BLaER1 (cell line): ENCODE measurements at regions not wholly inside any gene's neighbourhood (a gene's known extent, or its start where the extent isn't known, plus 50 kb on each side); places are given as distances from the start of the nearest gene placed in this dataset.
A peak's percentile ranks its signal among the peaks of the same experiment; 100 is the strongest.
"Not testable (repeated sequence)": the region's sequence is repeated elsewhere in the genome, so short reads cannot be mapped to it uniquely, and the experiment has no call there.

Experiments
- H3K27ac ChIP-seq: shearing (Covaris generic); formaldehyde crosslinking; 2 replicates; pipeline ENCODE4 v1.8.1; 2022
- H3K27me3 ChIP-seq: shearing (Covaris generic); formaldehyde crosslinking; 2 replicates; pipeline ENCODE4 v1.8.1; 2022
- H3K36me3 ChIP-seq: shearing (Covaris generic); formaldehyde crosslinking; 2 replicates; pipeline ENCODE4 v1.8.1; 2022
- H3K4me1 ChIP-seq: shearing (Covaris generic); formaldehyde crosslinking; 2 replicates; pipeline ENCODE4 v1.8.1; 2022
- H3K4me2 ChIP-seq: shearing (Covaris generic); formaldehyde crosslinking; 2 replicates; pipeline ENCODE4 v1.8.1; 2022
- H3K4me3 ChIP-seq: shearing (Covaris generic); formaldehyde crosslinking; 2 replicates; pipeline ENCODE4 v1.8.1; 2022
- H3K9ac ChIP-seq: shearing (Covaris generic); formaldehyde crosslinking; 2 replicates; pipeline ENCODE4 v1.8.1; 2022
- H3K9me3 ChIP-seq: shearing (Covaris generic); formaldehyde crosslinking; 2 replicates; pipeline ENCODE4 v1.8.1; 2022
- H4K20me1 ChIP-seq: shearing (Covaris generic); formaldehyde crosslinking; 2 replicates; pipeline ENCODE4 v1.8.1; 2022
- Cebpa-rat ChIP-seq: shearing (Covaris generic); IDR thresholded peaks from 2 replicates; pipeline ENCODE4 v1.8.1; 2022

DNA sequence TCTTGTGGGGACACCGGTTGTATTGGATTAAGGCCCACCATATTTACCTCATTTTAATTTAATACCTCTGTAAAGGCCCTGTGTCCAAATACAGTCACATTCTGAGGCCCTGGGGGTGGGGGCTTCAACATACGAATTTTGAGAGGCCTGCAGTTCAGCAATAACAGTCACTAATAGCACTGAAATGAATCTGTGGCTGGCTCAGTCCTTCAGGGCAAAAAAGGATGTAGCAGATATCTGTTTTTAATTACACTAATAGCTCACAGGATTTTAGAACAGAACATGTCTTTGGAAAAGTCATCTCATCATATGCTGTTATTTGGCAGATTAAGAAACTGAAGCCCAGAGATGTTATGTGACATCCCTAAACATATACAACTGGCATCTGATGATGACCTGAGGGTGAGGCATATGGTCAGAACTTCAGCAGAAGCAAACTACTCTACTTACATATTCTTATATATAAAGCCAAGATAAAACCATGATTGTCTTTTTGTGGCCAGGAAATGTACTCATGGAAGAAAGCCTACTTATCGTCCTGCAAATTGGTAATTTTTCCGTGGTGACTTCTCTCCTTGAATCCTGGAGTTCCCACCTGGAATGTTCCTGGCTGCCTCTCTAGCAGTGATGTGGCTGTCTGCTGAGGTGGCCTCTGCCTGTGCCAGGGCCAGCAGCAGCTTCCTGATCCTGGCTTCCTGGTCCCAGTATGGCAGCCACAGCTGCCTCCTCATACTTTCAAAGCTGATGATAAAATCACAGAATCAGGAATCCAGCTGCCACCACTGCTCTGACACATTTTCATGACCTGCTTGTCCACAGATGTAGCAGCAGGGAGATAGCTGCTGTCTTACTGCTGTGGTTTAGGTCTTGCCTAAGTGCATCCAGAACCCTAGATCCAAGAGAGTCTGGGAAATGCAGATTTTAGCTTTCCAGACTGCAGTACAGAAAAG is 72.1 kb upstream of the ANKRD55 start:
- H3K9me3 ChIP-seq, result peaks cover 56% of the 10 kb centered on the region
- no peaks in the 10 kb centered on the region for H3K4me1 ChIP-seq
- no peak overlapping the region for H3K4me2 ChIP-seq
- no peak overlapping the region for H3K4me3 ChIP-seq
- no peaks in the 10 kb centered on the region for H3K36me3 ChIP-seq
- no peaks in the 10 kb centered on the region for H3K27me3 ChIP-seq
- no peak overlapping the region for H3K9ac ChIP-seq
- no peak overlapping the region for H3K27ac ChIP-seq
- H4K20me1 ChIP-seq, result no peaks in the 10 kb centered on the region
- TF ChIP-seq Cebpa-rat, result no peak

DNA sequence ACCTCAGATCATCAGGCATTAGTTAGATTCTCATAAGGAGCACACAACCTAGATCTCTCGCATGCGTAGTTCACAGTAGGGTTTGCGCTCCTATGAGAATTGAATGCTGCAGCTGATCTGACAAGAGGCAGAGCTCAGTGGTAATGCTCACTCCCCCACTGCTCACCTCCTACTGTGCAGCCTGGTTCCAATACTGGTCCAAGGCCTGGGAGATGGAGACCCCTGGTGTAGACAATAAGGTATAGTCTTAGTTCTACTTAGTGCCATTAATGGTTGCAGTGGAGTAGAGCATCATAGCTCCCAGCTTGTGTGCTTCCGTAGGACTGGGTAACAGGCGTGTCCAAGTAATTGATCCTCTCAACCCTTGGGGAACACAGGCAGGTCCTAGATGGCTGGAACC is 70.4 kb upstream of the ANKRD55 start:
- no peak overlapping the region for H3K4me3 ChIP-seq
- H3K27ac ChIP-seq, result no peak overlapping the region
- H4K20me1 ChIP-seq, result no peaks in the 10 kb centered on the region
- H3K36me3 ChIP-seq, result no peaks in the 10 kb centered on the region
- no peak overlapping the region for H3K4me2 ChIP-seq
- H3K9me3 ChIP-seq, result peaks cover 41% of the 10 kb centered on the region
- H3K4me1 ChIP-seq, result peaks cover 8% of the 10 kb centered on the region
- no peaks in the 10 kb centered on the region for H3K27me3 ChIP-seq
- H3K9ac ChIP-seq, result no peak overlapping the region
- no peak for TF ChIP-seq Cebpa-rat

DNA sequence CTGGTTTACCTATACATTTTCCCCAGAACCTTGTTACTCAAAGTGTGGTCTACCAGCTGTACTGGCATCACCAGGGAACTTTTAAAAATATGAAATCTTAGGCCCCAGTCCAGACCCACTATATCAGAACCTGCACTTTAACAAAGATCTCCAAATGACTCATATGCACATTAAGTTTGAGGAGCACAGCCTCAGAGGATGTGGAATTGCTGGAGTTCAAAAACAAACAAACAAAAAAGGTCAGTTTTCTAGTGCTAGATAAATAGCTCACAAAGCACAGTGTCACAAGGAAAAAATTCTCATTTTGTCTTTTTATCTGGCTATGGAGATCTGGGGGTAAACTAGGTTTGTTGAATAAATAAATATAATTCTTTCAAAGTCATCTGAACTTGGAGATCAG is 68.9 kb upstream of the ANKRD55 start:
- Histone ChIP-seq H3K4me3 (no peak overlapping the region), H3K9ac (no peak overlapping the region), H3K27ac (no peak overlapping the region), H3K9me3 (peaks cover 26% of the 10 kb centered on the region), H3K4me2 (no peak overlapping the region), H3K27me3 (no peaks in the 10 kb centered on the region), H4K20me1 (no peaks in the 10 kb centered on the region), H3K4me1 (peaks cover 12% of the 10 kb centered on the region), H3K36me3 (no peaks in the 10 kb centered on the region)
- no peak for TF ChIP-seq Cebpa-rat

DNA sequence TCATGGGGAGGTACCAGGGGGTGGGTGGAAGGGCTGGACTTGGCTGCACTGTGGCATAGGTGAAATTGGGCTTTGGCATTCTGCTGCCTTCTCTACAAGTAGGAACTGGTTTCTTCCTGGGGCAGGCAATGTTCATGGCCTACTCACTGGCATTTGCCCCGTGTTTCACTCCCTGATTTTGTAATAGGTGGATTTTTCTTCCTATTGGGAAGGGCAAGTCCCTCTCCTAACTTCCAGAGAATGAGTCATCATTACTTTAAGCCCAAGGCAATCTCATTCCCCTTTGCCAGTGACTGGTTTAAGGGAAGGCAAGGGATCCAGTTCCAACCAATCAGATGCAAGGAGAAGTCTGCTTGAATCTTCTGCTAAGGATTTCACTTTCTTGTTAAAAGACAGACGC is 67.9 kb upstream of the ANKRD55 start:
- H3K36me3 ChIP-seq, result no peaks in the 10 kb centered on the region
- peaks cover 24% of the 10 kb centered on the region for H3K9me3 ChIP-seq
- no peaks in the 10 kb centered on the region for H4K20me1 ChIP-seq
- H3K9ac ChIP-seq, result no peak overlapping the region
- peaks cover 12% of the 10 kb centered on the region for H3K4me1 ChIP-seq
- H3K4me2 ChIP-seq, result no peak overlapping the region
- no peaks in the 10 kb centered on the region for H3K27me3 ChIP-seq
- no peak for TF ChIP-seq Cebpa-rat
- H3K27ac ChIP-seq, result no peak overlapping the region
- no peak overlapping the region for H3K4me3 ChIP-seq

DNA sequence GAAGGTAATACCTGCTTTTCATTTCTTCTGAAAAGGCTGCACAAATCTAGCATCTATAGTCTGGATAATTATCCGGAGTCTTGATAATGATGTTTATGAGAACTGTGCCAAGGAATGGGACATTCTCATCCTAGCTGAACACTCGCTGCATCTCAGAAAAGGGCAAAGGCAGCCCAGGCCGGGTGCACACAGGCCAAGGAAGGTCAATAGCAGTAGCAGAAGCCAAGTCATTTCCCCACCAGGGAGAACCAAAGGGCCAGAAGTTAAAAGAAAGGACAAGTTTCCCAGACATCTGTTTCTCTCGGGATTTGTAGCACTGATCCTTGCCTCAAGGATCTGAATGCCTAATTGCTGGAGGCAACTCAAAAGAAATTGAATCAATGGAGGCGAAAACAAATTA is 66.1 kb upstream of the ANKRD55 start:
- Histone ChIP-seq H3K9ac (no peak overlapping the region), H3K27me3 (no peaks in the 10 kb centered on the region), H3K4me1 (peaks cover 12% of the 10 kb centered on the region), H3K27ac (no peak overlapping the region), H3K9me3 (peaks cover 31% of the 10 kb centered on the region), H3K36me3 (no peaks in the 10 kb centered on the region), H3K4me2 (0 out of 2 replicates have a peak overlapping the region, but pooled peaks have one; percentile 2), H3K4me3 (no peak overlapping the region), H4K20me1 (no peaks in the 10 kb centered on the region)
- no peak for TF ChIP-seq Cebpa-rat

DNA sequence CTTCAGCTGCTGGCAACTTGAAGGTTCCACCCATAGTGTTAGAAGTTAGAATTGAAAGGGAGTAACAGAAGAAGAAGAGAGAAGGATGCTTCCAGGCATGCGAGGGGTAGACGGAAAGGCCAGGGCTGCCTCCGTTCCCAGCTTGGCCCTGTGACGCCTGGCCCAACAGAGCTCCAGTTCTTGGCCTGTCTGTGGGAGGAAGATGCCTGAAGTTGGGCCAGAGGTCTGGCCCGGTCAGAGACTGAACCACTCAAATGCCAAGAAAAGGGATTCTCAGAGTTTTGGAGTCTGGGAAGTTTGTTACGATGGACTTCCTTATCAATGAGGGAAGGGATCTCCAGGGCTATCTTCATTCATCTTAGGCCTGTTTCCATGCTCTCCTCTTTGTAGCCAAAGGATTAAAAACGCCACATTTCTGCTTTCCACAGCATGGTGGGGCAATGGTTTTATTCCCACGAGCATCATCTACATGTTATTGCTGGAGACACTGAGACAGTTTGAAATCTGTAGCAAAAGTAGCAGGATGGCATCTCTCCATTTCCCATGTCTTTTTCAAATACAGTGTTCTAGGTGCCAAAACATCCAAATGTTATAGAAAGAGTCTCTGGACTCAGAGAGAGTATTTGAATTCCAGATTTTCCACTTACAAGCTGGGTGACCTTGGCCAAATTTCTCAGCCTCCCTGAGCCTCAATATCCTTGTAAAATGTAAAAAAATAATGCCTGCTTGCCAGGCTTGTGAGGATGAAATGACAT is 65.4 kb upstream of the ANKRD55 start:
- Histone ChIP-seq H3K9ac (no peak overlapping the region), H3K4me1 (peaks cover 12% of the 10 kb centered on the region), H3K36me3 (no peaks in the 10 kb centered on the region), H3K9me3 (peaks cover 38% of the 10 kb centered on the region), H4K20me1 (no peaks in the 10 kb centered on the region), H3K4me2 (0 out of 2 replicates have a peak overlapping the region, but pooled peaks have one; percentile 2), H3K27me3 (no peaks in the 10 kb centered on the region), H3K4me3 (no peak overlapping the region), H3K27ac (peak overlapping the region; percentile 6; the same call in 1 of the 2 replicates)
- no peak for TF ChIP-seq Cebpa-rat

DNA sequence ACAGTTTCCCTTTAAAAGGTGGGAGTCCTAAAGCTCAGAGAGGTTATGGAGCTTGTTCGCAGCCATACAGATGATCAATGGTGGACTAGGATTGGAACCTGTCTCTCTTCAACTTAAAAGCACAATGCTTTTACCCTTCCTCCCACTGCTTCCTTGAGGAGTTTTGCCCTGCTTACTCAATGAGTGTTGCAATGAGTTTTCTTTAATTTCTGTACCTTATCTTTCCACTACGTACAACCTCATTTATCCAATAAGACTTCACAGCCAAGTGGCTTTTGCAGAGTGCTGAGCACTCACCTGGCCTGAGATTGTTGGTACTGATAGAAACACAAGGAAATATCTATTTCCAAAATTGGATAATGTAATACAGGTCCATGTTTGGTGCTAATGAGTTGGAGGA is 64.7 kb upstream of the ANKRD55 start:
- TF ChIP-seq Cebpa-rat, result no peak
- Histone ChIP-seq H3K4me1 (peaks cover 12% of the 10 kb centered on the region), H3K27ac (peak overlapping the region; percentile 6; the same call in 1 of the 2 replicates), H3K4me3 (no peak overlapping the region), H3K9ac (no peak overlapping the region), H3K27me3 (no peaks in the 10 kb centered on the region), H4K20me1 (no peaks in the 10 kb centered on the region), H3K9me3 (peaks cover 39% of the 10 kb centered on the region), H3K4me2 (no peak overlapping the region), H3K36me3 (no peaks in the 10 kb centered on the region)

DNA sequence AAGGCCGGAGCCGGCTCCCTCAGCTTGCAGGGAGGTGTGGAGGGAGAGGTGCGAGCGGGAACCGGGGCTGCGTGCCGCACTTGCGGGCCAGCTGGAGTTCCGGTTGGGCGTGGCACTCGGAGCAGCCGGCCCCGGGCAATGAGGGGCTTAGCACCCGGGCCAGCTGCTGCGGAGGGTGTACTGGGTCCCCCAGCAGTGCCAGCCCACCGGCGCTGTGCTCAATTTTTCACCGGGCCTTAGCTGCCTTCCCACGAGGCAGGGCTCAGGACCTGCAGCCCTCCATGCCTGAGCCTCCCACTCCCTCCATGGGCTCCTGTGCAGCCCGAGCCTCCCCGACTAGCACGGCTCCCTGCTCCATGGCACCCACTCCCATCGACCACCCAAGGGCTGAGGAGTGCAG is 62.2 kb upstream of the ANKRD55 start:
- Histone ChIP-seq H3K4me1 (peaks cover 19% of the 10 kb centered on the region), H3K9me3 (peaks cover 35% of the 10 kb centered on the region)
- H3K36me3 ChIP-seq, H3K27ac ChIP-seq, H3K9ac ChIP-seq, H3K4me2 ChIP-seq, H3K4me3 ChIP-seq, H3K27me3 ChIP-seq, H4K20me1 ChIP-seq: not testable (repeated sequence)

DNA sequence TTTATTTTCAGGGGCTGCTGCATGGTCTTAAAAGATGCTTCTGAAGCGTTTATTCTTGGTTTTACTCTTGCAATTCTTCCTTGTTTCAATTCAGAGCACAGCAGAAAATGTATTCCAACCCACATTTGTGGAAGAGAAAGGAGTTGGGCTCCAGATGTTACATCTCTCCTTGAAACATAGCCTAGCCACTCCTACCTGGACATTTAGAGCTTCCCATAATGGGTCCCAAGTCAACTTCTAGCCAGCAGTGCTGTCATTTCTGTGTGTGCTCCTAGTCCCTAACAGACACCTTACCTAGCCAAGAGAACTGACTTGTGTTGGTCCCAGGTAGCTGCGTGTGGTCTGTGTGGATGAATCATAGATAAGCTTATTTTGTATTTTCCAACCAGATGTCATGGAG is 61.2 kb upstream of the ANKRD55 start:
- H4K20me1 ChIP-seq, result no peaks in the 10 kb centered on the region
- H3K9ac ChIP-seq, result no peak overlapping the region
- TF ChIP-seq Cebpa-rat, result no peak
- H3K36me3 ChIP-seq, result no peaks in the 10 kb centered on the region
- no peaks in the 10 kb centered on the region for H3K27me3 ChIP-seq
- H3K4me2 ChIP-seq, result no peak overlapping the region
- peaks cover 22% of the 10 kb centered on the region for H3K4me1 ChIP-seq
- H3K9me3 ChIP-seq, result peaks cover 35% of the 10 kb centered on the region
- no peak overlapping the region for H3K4me3 ChIP-seq
- no peak overlapping the region for H3K27ac ChIP-seq

DNA sequence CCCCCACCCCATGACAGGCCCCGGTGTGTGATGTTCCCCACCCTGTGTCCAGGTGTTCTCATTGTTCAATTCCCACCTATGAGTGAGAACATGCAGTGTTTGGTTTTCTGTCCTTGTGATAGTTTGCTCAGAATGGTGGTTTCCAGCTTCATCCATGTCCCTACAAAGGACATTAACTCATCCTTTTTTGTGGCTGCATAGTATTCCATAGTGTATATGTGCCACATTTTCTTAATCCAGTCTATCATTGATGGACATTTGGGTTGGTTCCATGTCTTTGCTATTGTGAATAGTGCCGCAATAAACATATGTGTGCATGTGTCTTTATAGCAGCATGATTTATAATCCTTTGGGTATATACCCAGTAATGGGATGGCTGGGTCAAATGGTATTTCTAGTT is 59.7 kb upstream of the ANKRD55 start:
- H3K9me3 ChIP-seq, result peaks cover 35% of the 10 kb centered on the region
- not testable (repeated sequence) for H3K4me1 ChIP-seq, H3K27me3 ChIP-seq, H3K4me2 ChIP-seq, H4K20me1 ChIP-seq, H3K9ac ChIP-seq, H3K27ac ChIP-seq, H3K4me3 ChIP-seq, H3K36me3 ChIP-seq
